HepG2 (cell line): ENCODE measurements at regions not wholly inside any gene's neighbourhood (a gene's known extent, or its start where the extent isn't known, plus 50 kb on each side); places are given as distances from the start of the nearest gene placed in this dataset.

Experiments used
- ATAC-seq: fragments of 200-7000 bp; cut with Tn5 transposase; 3 replicates; pipeline ENCODE4 v1.9.1; 2020; ENCODE audit warnings: mild to moderate bottlenecking, moderate library complexity
- BruUV-seq: library from RNA; stranded (reverse); fragments of 400-500 nt; replicated peaks from 2 replicates; lab custom pipeline; 2021; lab: Mats Ljungman, UMichigan
- CTCF ChIA-PET: fragments of 300-600 bp; formaldehyde crosslinking; extraction: SDS; loops from one replicate; lab custom pipeline; 2021; ENCODE audit warnings: low total read pairs, inconsistent platforms, low intra/inter-chr PET ratio; lab: Yijun Ruan, JAX
- POLR2A ChIA-PET: fragments of 350-600 bp; sonication (Branson Sonifier 250); formaldehyde crosslinking; loops from one replicate; lab custom pipeline; 2020; ENCODE audit warnings: antibody characterized with exemption, inconsistent platforms; lab: Yijun Ruan, JAX
- DNase-seq: peaks from one replicate; pipeline ENCODE4 v3.0.0-alpha.2; 2015; ENCODE audit warnings: low spot score
- FAIRE-seq: peaks from 3 replicates; lab custom pipeline; 2011; peaks lifted over from hg19 to GRCh38; lab: Jason Lieb, UNC
- H2AFZ ChIP-seq: one replicate; pipeline ENCODE4 v1.6.1; 2011; ENCODE audit warnings: low read length, inconsistent platforms
- H3K27ac ChIP-seq: fragments of 300-600 bp; 3 replicates; pipeline ENCODE4 v1.8.0; 2011; ENCODE audit warnings: mixed run types, mild to moderate bottlenecking, mixed read lengths, low read length, inconsistent platforms; ENCODE audit not compliant: insufficient read depth; ENCODE audit errors: extremely low read length
- H3K27me3 ChIP-seq, 2 experiments: fragments of 200-600 bp in 1 of 2; 2 replicates in 1 of 2; 3 replicates in 1 of 2; pipeline versions ENCODE4 v1.6.0 to v1.8.0; 2011; ENCODE audit warnings: low read length in 2 of 2, mild to moderate bottlenecking in 2 of 2, moderate library complexity in 2 of 2, inconsistent platforms in 1 of 2; ENCODE audit not compliant: insufficient read depth in 2 of 2, control insufficient read depth in 1 of 2
- H3K36me3 ChIP-seq, 2 experiments: fragments of 200-600 bp in 1 of 2; replicated peaks in 1 of 2; 2 replicates in 1 of 2; 3 replicates in 1 of 2; pipeline versions ENCODE4 v1.5.1 to v1.8.0; 2011; ENCODE audit warnings: low read length in 2 of 2, inconsistent platforms in 1 of 2; ENCODE audit not compliant: insufficient read depth in 2 of 2, control insufficient read depth in 1 of 2
- H3K4me1 ChIP-seq: 2 replicates; pipeline ENCODE4 v1.5.1; 2012; ENCODE audit warnings: low read length, inconsistent platforms; ENCODE audit not compliant: insufficient read depth
- H3K4me2 ChIP-seq: 2 replicates; pipeline ENCODE4 v1.6.0; 2011; ENCODE audit warnings: low read depth, low read length, inconsistent platforms
- H3K4me3 ChIP-seq, 3 experiments: fragments of 200-600 bp in 1 of 3; sonication (generic), shearing (Covaris generic) in 1 of 3; replicated peaks in 1 of 3; 2 replicates each; pipeline ENCODE4 v1.5.1; 2011 to 2016; ENCODE audit warnings: low read length in 3 of 3, inconsistent platforms in 2 of 3, low read depth in 2 of 3, mild to moderate bottlenecking in 2 of 3, control low read depth in 1 of 3, mixed read lengths in 1 of 3; ENCODE audit not compliant: insufficient read depth in 1 of 3
- H3K79me2 ChIP-seq: one replicate; pipeline ENCODE4 v1.6.1; 2011; ENCODE audit warnings: low read length, inconsistent platforms; ENCODE audit not compliant: insufficient read depth
- H3K9ac ChIP-seq: 2 replicates; pipeline ENCODE4 v1.6.0; 2011; ENCODE audit warnings: mild to moderate bottlenecking, low read depth, low read length, inconsistent platforms; ENCODE audit not compliant: insufficient read depth
- H3K9me3 ChIP-seq: 2 replicates; pipeline ENCODE4 v1.5.1; 2012; ENCODE audit warnings: mild to moderate bottlenecking, low read length
- H4K20me1 ChIP-seq: 2 replicates; pipeline ENCODE4 v1.6.0; 2011; ENCODE audit warnings: inconsistent platforms, mild to moderate bottlenecking, low read length, moderate library complexity; ENCODE audit not compliant: insufficient read depth
- FOXA1 ChIP-seq, 2 experiments: fragments of 450-650 bp in 1 of 2; sonication (generic) in 1 of 2; formaldehyde crosslinking in 1 of 2; IDR thresholded peaks; 2 replicates each; pipeline versions ENCODE4 v1.4.0 to v1.6.1; 2016 to 2020; ENCODE audit warnings: missing genetic modification reagents in 1 of 2
- HNRNPLL ChIP-seq: fragments of 200-400 bp; formaldehyde crosslinking; IDR thresholded peaks from 2 replicates; pipeline ENCODE4 v1.6.1; 2017; ENCODE audit warnings: mild to moderate bottlenecking, low read depth, low read length; ENCODE audit not compliant: poor library complexity, severe bottlenecking
- MBNL3 ChIP-seq: fragments of 250-450 bp; sonication (Bioruptor Pico); conservative IDR thresholded peaks from 2 replicates; pipeline ENCODE4 v1.8.0; 2022; ENCODE audit warnings: mild to moderate bottlenecking, inconsistent platforms
- MED1 ChIP-seq: sonication (generic); formaldehyde crosslinking; IDR thresholded peaks from 2 replicates; pipeline ENCODE4 v1.4.0; 2020; ENCODE audit warnings: missing genetic modification reagents
- NFYC ChIP-seq: IDR thresholded peaks from 2 replicates; pipeline ENCODE4 v1.6.1; 2016; ENCODE audit warnings: missing genetic modification reagents, missing compliant biosample characterization
- POLR2AphosphoS5 ChIP-seq: IDR thresholded peaks from 2 replicates; pipeline ENCODE4 v1.6.1; 2012; ENCODE audit warnings: low read depth, low read length
- RORA ChIP-seq: sonication (generic); formaldehyde crosslinking; IDR thresholded peaks from 2 replicates; pipeline ENCODE4 v1.5.0; 2020; ENCODE audit warnings: mild to moderate bottlenecking, missing genetic modification reagents, moderate library complexity
- THAP9 ChIP-seq: sonication (generic); formaldehyde crosslinking; IDR thresholded peaks from 2 replicates; pipeline ENCODE4; 2020; ENCODE audit warnings: missing genetic modification reagents, mild to moderate bottlenecking, borderline replicate concordance
- TRIM22 ChIP-seq: fragments of 450-650 bp; IDR thresholded peaks from 2 replicates; pipeline ENCODE4 v1.6.1; 2017
- ZNF674 ChIP-seq: sonication (generic); formaldehyde crosslinking; IDR thresholded peaks from 2 replicates; pipeline ENCODE4 v1.5.0; 2020; ENCODE audit warnings: low read depth, mild to moderate bottlenecking, missing genetic modification reagents
- ZNF710 ChIP-seq: sonication (generic); formaldehyde crosslinking; IDR thresholded peaks from 2 replicates; pipeline ENCODE4 v1.5.0; 2020; ENCODE audit warnings: mild to moderate bottlenecking, missing genetic modification reagents, borderline replicate concordance
- ZNF780A ChIP-seq: sonication (generic); formaldehyde crosslinking; IDR thresholded peaks from 2 replicates; pipeline ENCODE4 v1.8.0; 2022; ENCODE audit warnings: mild to moderate bottlenecking, missing genetic modification reagents, moderate library complexity
- WGBS: methylation state at CpG from one replicate; pipeline ENCODE4 v1.1.6; 2017; ENCODE audit warnings: low lambda C conversion rate; 5-methylcytosine and 5-hydroxymethylcytosine counted together
- in situ Hi-C: cut with HindIII; loops from 2 replicates; pipeline ENCODE4 v1.10.0; 2017; ENCODE audit warnings: low pct_unique_long_range_greater_than_20kb; ENCODE audit not compliant: extremely low pct_ligation_motif_present
- intact Hi-C: fragments of 100-400 bp; cut with micrococcal nuclease; formaldehyde crosslinking; loops from one replicate; pipeline ENCODE4 v1.10.0; 2022; ENCODE audit not compliant: unreplicated experiment
- TF ChIP-seq, protein P1 (sequence below): sonication (generic); formaldehyde crosslinking; IDR thresholded peaks from 2 replicates; pipeline ENCODE4 v1.5.0; 2020; ENCODE audit warnings: missing genetic modification reagents
- TF ChIP-seq, protein P2 (sequence below): IDR thresholded peaks from 2 replicates; pipeline ENCODE4 v1.6.1; 2012; ENCODE audit warnings: inconsistent platforms
- TF ChIP-seq, protein P3 (sequence below): sonication (generic); IDR thresholded peaks from 2 replicates; pipeline ENCODE4 v1.6.1; 2016; ENCODE audit warnings: low read depth, borderline replicate concordance

DNA sequence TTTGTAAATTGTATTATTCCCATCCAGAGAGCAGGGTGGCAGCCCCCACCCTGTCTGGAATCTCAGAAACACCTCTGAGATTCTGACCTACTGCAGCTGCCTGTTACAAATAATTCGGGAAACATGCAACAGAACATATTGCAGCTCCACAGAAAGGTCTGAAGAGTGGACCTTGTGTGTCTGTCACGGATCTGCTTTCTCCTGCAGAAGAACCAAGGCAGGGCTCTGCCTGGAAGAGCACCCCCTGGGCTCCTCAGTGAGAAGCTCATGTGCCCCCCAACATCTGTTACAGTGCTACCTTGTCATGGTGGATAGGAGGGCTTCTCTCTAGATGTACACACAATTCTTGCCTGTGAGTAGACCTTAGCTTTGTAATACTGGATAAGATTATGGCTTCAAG lies 286.6 kb upstream of the GATB start:
- Histone ChIP-seq H3K79me2 (no peaks in the 10 kb centered on the region), H3K9me3 (no peaks in the 10 kb centered on the region), H4K20me1 (no peaks in the 10 kb centered on the region), H3K9ac (no peak overlapping the region), H3K27me3 (peaks cover 0 to 25% of the 10 kb centered on the region in 2 experiments; a peak in 3 of 5 replicates), H3K4me2 (no peak overlapping the region), H3K4me3 (no peak overlapping the region), H3K4me1 (peaks cover 16% of the 10 kb centered on the region), H2AFZ (no peak overlapping the region), H3K27ac (no peak overlapping the region), H3K36me3 (no peaks in the 10 kb centered on the region)
- BruUV-seq: no TSS peak
- FAIRE-seq: no peak
- in situ Hi-C loops (no loop called here), intact Hi-C loops (loop anchor here (5.0 kb wide), 1 partner anchor 340 kb away; no protein-coding TSS in a partner anchor)
- 6% methylated on average over 2 of the region's 2 CpGs for WGBS
- CTCF ChIA-PET: no interaction called here
- no peak for DNase-seq
- POLR2A ChIA-PET: no interaction called here
- no peak for ATAC-seq
- TF ChIP-seq MED1 (CRISPR knock-in tag): no peak
- TF ChIP-seq, protein P1, sequence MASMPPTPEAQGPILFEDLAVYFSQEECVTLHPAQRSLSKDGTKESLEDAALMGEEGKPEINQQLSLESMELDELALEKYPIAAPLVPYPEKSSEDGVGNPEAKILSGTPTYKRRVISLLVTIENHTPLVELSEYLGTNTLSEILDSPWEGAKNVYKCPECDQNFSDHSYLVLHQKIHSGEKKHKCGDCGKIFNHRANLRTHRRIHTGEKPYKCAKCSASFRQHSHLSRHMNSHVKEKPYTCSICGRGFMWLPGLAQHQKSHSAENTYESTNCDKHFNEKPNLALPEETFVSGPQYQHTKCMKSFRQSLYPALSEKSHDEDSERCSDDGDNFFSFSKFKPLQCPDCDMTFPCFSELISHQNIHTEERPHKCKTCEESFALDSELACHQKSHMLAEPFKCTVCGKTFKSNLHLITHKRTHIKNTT (CRISPR knock-in tag): no peak
- TF ChIP-seq, protein P2, sequence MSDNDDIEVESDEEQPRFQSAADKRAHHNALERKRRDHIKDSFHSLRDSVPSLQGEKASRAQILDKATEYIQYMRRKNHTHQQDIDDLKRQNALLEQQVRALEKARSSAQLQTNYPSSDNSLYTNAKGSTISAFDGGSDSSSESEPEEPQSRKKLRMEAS: no peak
- TF ChIP-seq ZNF780A (CRISPR knock-in tag): no peak
- TF ChIP-seq THAP9: no peak
- no peak for TF ChIP-seq RORA (CRISPR knock-in tag)
- TF ChIP-seq HNRNPLL: no peak
- TF ChIP-seq ZNF710 (CRISPR knock-in tag): no peak
- TF ChIP-seq, protein P3, sequence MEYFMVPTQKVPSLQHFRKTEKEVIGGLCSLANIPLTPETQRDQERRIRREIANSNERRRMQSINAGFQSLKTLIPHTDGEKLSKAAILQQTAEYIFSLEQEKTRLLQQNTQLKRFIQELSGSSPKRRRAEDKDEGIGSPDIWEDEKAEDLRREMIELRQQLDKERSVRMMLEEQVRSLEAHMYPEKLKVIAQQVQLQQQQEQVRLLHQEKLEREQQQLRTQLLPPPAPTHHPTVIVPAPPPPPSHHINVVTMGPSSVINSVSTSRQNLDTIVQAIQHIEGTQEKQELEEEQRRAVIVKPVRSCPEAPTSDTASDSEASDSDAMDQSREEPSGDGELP: no peak
- TF ChIP-seq POLR2AphosphoS5: no peak
- no peak for TF ChIP-seq FOXA1 (IDR thresholded peaks at IDR 0.05)
- TF ChIP-seq FOXA1 (CRISPR knock-in tag; IDR thresholded peaks at IDR 0.05): no peak
- TF ChIP-seq TRIM22: no peak
- no peak for TF ChIP-seq MBNL3 (CRISPR knock-in tag)
- TF ChIP-seq NFYC: no peak
- TF ChIP-seq ZNF674 (CRISPR knock-in tag): no peak
